IPS-18c (cell line): ENCODE measurements at regions not wholly inside any gene's neighbourhood (a gene's known extent, or its start where the extent isn't known, plus 50 kb on each side); places are given as distances from the start of the nearest gene placed in this dataset.

Source experiments
- H3K4me3 ChIP-seq: 2 replicates; pipeline ENCODE4 v1.7.0; 2013; ENCODE audit warnings: low read depth, mild to moderate bottlenecking, low read length, moderate library complexity; ENCODE audit not compliant: insufficient read depth
- H3K9me3 ChIP-seq: one replicate; pipeline ENCODE4 v1.6.1; 2013; ENCODE audit warnings: mild to moderate bottlenecking, low read length, moderate library complexity; ENCODE audit not compliant: control insufficient read depth, insufficient read depth

- H3K9me3 ChIP-seq = no peaks in the 10 kb centered on the region
- H3K4me3 ChIP-seq = no peak overlapping the region
These were observed 106.4 kb upstream of the EFNA5 start for GRCh38 chr5:107776922-107777740.

GRCh38 chr5:107776506-107776905, 105.8 kb upstream of the EFNA5 start:
- no peaks in the 10 kb centered on the region for H3K9me3 ChIP-seq
- no peak overlapping the region; the same call in 1 of the 2 replicates for H3K4me3 ChIP-seq

- Histone ChIP-seq H3K4me3 (no peak overlapping the region), H3K9me3 (no peaks in the 10 kb centered on the region)
These were observed 103.6 kb upstream of the EFNA5 start for GRCh38 chr5:107774316-107774715.

GRCh38 chr5:107773479-107773878, 102.7 kb upstream of the EFNA5 start:
- no peaks in the 10 kb centered on the region for H3K9me3 ChIP-seq
- H3K4me3 ChIP-seq = no peak overlapping the region

- no peaks in the 10 kb centered on the region for H3K9me3 ChIP-seq
- no peak overlapping the region for H3K4me3 ChIP-seq
These were observed 101.9 kb upstream of the EFNA5 start for GRCh38 chr5:107772418-107773310.

GRCh38 chr5:107771926-107772325, 101.2 kb upstream of the EFNA5 start:
- H3K4me3 ChIP-seq = no peak overlapping the region
- no peaks in the 10 kb centered on the region for H3K9me3 ChIP-seq

GRCh38 chr5:107770051-107770450, 99.3 kb upstream of the EFNA5 start:
- no peak overlapping the region for H3K4me3 ChIP-seq
- no peaks in the 10 kb centered on the region for H3K9me3 ChIP-seq

GRCh38 chr5:107769519-107769918, 98.8 kb upstream of the EFNA5 start:
- Histone ChIP-seq H3K9me3 (no peaks in the 10 kb centered on the region), H3K4me3 (no peak overlapping the region)

- Histone ChIP-seq H3K9me3 (no peaks in the 10 kb centered on the region), H3K4me3 (no peak overlapping the region)
These were observed 96.2 kb upstream of the EFNA5 start for GRCh38 chr5:107766972-107767371.

GRCh38 chr5:107766439-107766838, 95.7 kb upstream of the EFNA5 start:
- H3K9me3 ChIP-seq = no peaks in the 10 kb centered on the region
- H3K4me3 ChIP-seq = no peak overlapping the region

- Histone ChIP-seq H3K9me3 (no peaks in the 10 kb centered on the region), H3K4me3 (no peak overlapping the region)
These were observed 95.0 kb upstream of the EFNA5 start for GRCh38 chr5:107765805-107766063.

GRCh38 chr5:107764976-107765804, 94.5 kb upstream of the EFNA5 start:
- Histone ChIP-seq H3K9me3 (no peaks in the 10 kb centered on the region), H3K4me3 (no peak overlapping the region)

GRCh38 chr5:107764282-107764681, 93.5 kb upstream of the EFNA5 start:
- Histone ChIP-seq H3K4me3 (no peak overlapping the region), H3K9me3 (no peaks in the 10 kb centered on the region)

- Histone ChIP-seq H3K9me3 (no peaks in the 10 kb centered on the region), H3K4me3 (no peak overlapping the region)
These were observed 82.7 kb upstream of the EFNA5 start for GRCh38 chr5:107753427-107753826.

- Histone ChIP-seq H3K9me3 (no peaks in the 10 kb centered on the region), H3K4me3 (no peak overlapping the region)
These were observed 73.9 kb upstream of the EFNA5 start for GRCh38 chr5:107744418-107745330.

GRCh38 chr5:107743373-107744000, 72.8 kb upstream of the EFNA5 start:
- no peaks in the 10 kb centered on the region for H3K9me3 ChIP-seq
- H3K4me3 ChIP-seq = no peak overlapping the region
